ENCODE measurements at regions not wholly inside any gene's neighbourhood (a gene's known extent, or its start where the extent isn't known, plus 50 kb on each side); places are given as distances from the start of the nearest gene placed in this dataset.

DNA sequence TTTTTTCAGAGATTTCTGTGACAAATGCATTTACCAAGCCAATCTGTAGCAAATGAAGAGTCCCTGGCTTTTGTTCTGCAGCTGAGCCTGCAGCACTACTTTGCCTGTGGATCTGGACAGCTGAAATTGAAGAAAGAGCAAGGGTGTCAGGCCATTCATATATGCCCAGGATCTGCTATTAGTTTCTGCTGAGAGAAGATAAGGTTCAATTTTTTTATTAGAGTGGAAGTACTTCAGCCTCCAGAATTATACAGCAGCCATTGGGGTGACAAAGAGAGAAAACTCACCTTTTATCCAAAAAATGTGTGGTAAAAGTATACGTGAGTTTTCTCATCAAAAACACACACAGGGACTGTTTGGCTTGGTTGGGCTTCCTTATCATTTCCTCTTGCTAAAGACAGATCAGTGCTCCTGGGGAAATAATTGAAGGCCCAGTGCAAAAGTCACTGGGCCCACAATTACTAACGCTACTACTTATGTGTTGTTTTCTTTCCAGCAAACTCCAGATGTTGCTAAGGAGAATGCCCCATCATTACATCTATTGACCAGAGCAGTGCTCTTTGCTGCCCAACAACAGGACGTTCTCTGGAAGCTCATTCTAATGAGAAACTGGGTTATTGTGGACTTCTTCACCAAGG is 138.6 kb downstream of the CEMIP2 start:
- TF ChIP-seq, protein P1, sequence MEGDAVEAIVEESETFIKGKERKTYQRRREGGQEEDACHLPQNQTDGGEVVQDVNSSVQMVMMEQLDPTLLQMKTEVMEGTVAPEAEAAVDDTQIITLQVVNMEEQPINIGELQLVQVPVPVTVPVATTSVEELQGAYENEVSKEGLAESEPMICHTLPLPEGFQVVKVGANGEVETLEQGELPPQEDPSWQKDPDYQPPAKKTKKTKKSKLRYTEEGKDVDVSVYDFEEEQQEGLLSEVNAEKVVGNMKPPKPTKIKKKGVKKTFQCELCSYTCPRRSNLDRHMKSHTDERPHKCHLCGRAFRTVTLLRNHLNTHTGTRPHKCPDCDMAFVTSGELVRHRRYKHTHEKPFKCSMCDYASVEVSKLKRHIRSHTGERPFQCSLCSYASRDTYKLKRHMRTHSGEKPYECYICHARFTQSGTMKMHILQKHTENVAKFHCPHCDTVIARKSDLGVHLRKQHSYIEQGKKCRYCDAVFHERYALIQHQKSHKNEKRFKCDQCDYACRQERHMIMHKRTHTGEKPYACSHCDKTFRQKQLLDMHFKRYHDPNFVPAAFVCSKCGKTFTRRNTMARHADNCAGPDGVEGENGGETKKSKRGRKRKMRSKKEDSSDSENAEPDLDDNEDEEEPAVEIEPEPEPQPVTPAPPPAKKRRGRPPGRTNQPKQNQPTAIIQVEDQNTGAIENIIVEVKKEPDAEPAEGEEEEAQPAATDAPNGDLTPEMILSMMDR (IDR thresholded peaks at IDR 0.05; ENCODE audit: low read length): no peak
- TF ChIP-seq EZH2 (IDR thresholded peaks at IDR 0.05; ENCODE audit: borderline replicate concordance, low read length): no peak
